ENCODE measurements at regions not wholly inside any gene's neighbourhood (a gene's known extent, or its start where the extent isn't known, plus 50 kb on each side); places are given as distances from the start of the nearest gene placed in this dataset.

GRCh38 chr4:165666836-165667235 is 206.2 kb upstream of the TLL1 start:
- DNase-seq (ENCODE audit: low read depth in 4 of 4, low spot score in 3 of 4), result no peak

- DNase-seq (ENCODE audit: low read depth in 4 of 4, low spot score in 3 of 4), result no peak
Observed at GRCh38 chr4:165667969-165668368, 205.1 kb upstream of the TLL1 start.

DNA sequence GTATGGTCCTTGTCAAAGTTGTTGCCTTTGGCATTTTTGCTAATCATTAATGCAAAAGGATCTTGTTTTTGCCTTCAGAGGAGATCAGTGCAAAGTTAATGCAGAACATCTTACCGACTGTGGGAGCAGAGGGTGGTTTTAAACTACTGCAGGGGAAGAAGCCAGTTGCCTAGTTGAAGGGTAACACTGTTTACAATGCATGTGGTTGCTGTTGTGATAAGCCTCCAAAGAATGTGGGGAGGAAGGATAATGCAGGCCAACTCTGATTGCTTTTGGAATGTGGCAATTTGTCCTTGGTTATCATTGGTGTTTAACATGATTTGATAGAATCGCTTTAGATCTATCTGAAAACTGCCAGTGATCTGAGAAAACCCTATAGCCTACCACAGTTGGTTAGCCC is 204.3 kb upstream of the TLL1 start:
- peak in 1 of 4 donors; percentile 18 for DNase-seq (ENCODE audit: low read depth in 4 of 4, low spot score in 3 of 4)

GRCh38 chr4:165677081-165677480 is 196.0 kb upstream of the TLL1 start:
- DNase-seq (ENCODE audit: low read depth in 4 of 4, low spot score in 3 of 4), result no peak

DNA sequence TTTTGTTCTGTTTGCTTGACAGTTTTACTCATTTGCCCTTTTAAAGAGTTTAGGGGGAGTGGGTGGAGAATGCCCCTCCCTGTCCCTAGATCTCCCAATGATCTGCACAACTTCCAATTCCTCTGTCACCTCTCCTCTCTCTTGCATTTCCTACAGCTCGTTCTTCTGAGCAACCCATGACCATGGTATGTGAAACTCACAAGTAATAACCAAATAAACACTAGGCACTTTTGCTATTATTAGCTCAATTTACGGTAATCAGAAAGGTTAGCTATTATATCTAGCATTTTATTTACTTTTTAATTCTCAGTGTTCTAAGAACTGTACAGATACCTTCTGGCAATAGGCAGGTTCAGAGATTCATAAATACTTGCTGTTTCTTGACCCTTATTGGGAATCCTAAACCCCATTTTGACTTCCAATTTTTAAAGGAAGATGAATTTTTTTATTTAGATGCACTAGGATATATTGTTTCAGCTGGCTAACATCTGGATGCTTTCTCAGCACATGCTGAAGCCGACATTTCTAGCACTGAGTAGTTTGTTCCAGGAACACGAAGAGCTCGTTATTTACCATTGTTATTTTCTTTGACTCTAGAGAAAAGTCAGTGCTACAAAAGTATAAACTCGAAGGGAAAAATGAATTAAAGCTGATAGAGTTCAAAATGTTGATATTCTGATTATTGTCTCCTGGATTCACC is 194.7 kb upstream of the TLL1 start:
- DNase-seq (ENCODE audit: low read depth in 4 of 4, low spot score in 3 of 4), result no peak

GRCh38 chr4:165678936-165679325 is 194.1 kb upstream of the TLL1 start:
- no peak for DNase-seq (ENCODE audit: low read depth in 4 of 4, low spot score in 3 of 4)

- no peak for DNase-seq (ENCODE audit: low read depth in 4 of 4, low spot score in 3 of 4)
Observed at GRCh38 chr4:165680821-165681220, 192.2 kb upstream of the TLL1 start.

GRCh38 chr4:165682611-165683010 is 190.4 kb upstream of the TLL1 start:
- DNase-seq (ENCODE audit: low read depth in 4 of 4, low spot score in 3 of 4), result no peak

- no peak for DNase-seq (ENCODE audit: low read depth in 4 of 4, low spot score in 3 of 4)
Observed at GRCh38 chr4:165684177-165684805, 188.7 kb upstream of the TLL1 start.

- no peak for DNase-seq (ENCODE audit: low read depth in 4 of 4, low spot score in 3 of 4)
Observed at GRCh38 chr4:165686756-165687155, 186.3 kb upstream of the TLL1 start.

DNA sequence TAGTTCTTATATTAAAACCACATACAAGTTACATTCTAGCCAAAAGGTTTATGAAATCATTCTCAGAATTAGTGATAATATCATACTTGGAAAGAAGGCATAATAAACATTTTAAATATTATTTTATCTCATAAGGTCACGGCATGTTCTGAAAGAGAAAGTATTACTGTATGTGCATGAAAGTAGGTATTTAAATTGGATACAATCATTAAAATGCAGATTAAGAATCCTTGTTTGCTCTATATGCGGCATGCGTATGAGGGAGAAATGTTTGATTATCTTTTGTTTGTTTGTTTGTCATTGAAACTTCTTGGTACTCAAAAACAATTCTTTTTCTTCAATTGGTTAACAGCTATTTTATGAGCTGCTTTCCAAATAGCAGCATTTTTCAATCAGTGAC is 183.9 kb upstream of the TLL1 start:
- DNase-seq (ENCODE audit: low read depth in 4 of 4, low spot score in 3 of 4), result no peak

GRCh38 chr4:165692082-165692481 is 181.0 kb upstream of the TLL1 start:
- DNase-seq (ENCODE audit: low read depth in 4 of 4, low spot score in 3 of 4), result no peak

DNA sequence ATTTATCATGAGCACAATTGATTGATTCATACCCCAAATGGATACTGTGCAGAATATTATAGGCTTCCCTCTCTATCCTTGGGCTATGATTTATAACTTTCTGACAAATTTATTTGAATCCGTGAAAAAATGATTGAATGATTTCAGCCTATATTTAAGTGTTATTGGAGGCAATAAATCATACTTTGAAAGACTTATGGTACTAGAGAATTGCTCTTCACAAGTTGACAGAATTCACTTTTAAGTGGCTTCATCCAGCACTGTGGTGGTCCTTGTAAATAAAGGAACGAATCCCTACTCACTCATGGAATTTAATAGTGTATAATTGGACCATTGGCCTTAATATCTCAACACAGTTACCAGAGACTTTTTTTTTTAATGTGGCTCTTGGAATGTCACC is 174.8 kb upstream of the TLL1 start:
- no peak for DNase-seq (ENCODE audit: low read depth in 4 of 4, low spot score in 3 of 4)

- DNase-seq (ENCODE audit: low read depth in 4 of 4, low spot score in 3 of 4), result no peak
Observed at GRCh38 chr4:165699055-165699454, 174.0 kb upstream of the TLL1 start.

DNA sequence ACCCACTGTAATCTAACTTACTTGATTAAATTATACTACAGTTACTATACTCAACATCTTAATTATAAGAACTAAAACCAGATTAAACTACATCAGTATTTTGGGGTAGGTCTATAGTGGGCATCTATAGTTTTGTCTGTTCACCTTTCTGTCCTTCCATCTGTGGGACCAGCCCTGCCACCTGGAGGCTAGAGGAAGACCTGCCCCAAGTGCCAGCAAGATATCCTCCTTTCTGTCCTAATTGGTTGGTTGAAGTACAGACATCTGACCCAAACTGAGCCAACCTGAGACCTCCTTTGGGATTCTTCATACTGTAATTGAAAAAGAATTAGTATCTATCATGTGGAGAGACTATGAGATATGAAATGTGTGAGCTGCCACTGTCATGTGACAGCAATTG is 172.2 kb upstream of the TLL1 start:
- no peak for DNase-seq (ENCODE audit: low read depth in 4 of 4, low spot score in 3 of 4)

DNA sequence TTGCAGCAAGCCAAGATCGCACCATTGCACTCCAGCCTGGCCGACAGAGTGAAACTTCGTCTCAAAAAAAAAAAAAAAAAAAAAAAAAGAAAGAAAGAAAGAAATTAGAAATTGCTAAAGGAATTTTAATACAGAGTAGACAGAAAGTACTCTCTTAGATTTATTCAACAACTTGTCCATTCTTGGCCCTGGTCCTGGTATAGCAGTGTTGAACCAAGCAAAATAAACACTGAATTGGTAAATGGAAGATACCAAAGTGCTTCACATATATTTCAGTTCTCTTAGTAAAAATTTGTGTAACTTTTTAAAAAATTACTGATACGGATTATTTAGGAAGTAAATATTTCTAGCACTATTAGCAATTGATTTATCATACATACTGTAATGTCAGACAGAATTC is 165.9 kb upstream of the TLL1 start:
- DNase-seq (ENCODE audit: low read depth in 4 of 4, low spot score in 3 of 4), result no peak

- no peak for DNase-seq (ENCODE audit: low read depth in 4 of 4, low spot score in 3 of 4)
Observed at GRCh38 chr4:165709516-165709915, 163.5 kb upstream of the TLL1 start.

DNA sequence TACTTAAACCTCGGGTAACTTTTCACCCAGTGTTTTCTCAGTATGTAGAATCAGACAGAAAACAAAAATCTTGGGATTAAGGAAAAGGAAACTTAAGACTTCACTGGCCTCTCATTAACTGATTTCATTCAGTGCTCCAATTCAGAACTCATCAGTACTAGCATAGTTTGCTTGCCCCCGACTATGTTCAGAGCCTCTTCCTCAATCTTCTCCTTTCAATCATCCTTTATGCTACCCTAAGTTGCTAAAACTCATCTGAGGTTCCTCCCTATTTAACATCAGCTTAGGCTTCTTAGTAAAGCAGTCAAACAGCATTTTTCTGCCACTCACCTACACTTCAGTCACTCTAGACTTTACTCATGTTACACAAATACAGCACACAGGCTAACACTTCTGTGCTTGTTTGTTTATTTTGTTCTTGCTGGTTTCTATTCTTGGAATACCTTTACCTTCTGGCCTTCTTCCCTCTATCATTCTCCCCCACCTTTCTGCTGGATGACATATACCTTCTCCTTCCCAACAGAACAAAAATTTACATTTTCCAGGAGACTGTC is 163.0 kb upstream of the TLL1 start:
- DNase-seq (ENCODE audit: low read depth in 4 of 4, low spot score in 3 of 4), result no peak

GRCh38 chr4:165711436-165711835 is 161.6 kb upstream of the TLL1 start:
- no peak for DNase-seq (ENCODE audit: low read depth in 4 of 4, low spot score in 3 of 4)

- DNase-seq (ENCODE audit: low read depth in 4 of 4, low spot score in 3 of 4), result no peak
Observed at GRCh38 chr4:165711912-165712311, 161.1 kb upstream of the TLL1 start.

DNA sequence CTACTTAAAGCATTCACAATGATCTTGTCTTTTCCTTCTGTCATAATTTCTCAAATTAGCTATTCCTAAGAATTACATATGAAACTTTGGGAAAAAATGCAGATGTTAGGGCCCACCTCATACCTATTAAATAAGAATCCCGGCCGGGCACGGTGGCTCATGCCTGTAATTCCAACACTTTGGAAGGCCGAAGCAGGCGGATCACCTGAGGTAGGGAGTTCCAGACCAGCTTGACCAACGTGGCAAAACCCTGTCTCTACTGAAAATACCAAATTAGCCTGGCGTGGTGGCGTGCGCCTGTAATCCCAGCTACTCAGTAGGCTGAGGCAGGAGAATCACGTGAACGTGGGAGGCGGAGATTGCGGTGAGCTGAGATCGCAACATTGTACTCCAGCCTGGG is 158.4 kb upstream of the TLL1 start:
- DNase-seq (ENCODE audit: low read depth in 4 of 4, low spot score in 3 of 4), result no peak

DNA sequence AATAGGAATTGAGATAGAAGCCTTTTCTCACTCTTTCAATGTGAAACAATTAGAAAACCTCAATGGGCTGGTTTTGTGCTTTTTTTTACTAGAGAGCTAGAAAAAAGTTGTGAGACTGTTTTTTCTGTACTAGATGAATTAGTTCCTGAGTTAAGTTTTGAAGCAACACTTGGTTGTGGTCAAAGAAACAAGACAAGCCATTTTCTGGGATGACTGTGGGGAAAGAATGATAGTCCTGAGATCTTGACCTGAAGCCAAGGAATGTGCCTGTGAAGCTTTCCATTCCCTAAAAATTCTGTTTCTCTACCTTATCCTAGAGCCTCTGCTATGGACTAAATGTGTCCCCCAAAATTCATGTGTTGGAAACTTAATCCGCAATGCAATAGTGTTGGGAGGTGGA is 157.8 kb upstream of the TLL1 start:
- DNase-seq (ENCODE audit: low read depth in 4 of 4, low spot score in 3 of 4), result no peak
